ENCODE measurements at regions not wholly inside any gene's neighbourhood (a gene's known extent, or its start where the extent isn't known, plus 50 kb on each side); places are given as distances from the start of the nearest gene placed in this dataset.
A peak's percentile ranks its signal among the peaks of the same experiment; 100 is the strongest.

DNA sequence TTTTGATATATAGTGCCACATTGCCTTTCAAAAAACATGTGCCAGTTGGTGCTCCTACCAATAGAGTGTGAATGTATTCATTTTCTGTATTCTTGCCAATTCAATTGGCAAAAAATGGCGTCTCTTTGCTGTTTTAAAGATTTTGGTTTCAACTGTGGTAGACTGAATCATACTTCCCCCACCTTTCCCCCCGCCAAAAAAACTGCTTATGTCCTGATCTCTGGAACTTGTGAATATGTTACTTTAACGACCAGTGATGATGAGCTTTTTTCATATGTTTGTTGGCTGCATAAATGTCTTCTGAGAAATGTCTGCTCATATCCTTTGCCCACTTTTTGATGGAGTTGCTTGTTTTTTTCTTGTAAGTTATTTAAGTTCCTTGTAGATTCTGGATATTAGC, 325.1 kb upstream of the KCNJ16 start:
- intact Hi-C loops (cut with DNase I; ENCODE audit: low total_unique reads) (no loop called here), in situ Hi-C loops (cut with MboI; ENCODE audit: low sequenced_read_pairs in 4 of 4) (loop anchor here in 2 of 4 donors (25.0 kb wide), 2 partner anchors 387 to 412 kb away; partner anchors contain the start of gene KCNJ2 (in 1 of the 2))
- Histone ChIP-seq H3K27ac (no peak overlapping the region), H3K4me3 (no peak overlapping the region), H3K9me3 (no peaks in the 10 kb centered on the region), H3K4me1 (no peaks in the 10 kb centered on the region), H3K27me3 (no peaks in the 10 kb centered on the region), H3K36me3 (no peaks in the 10 kb centered on the region)
- ATAC-seq (no peak), DNase-seq (no peak)
- TF ChIP-seq, protein P1, sequence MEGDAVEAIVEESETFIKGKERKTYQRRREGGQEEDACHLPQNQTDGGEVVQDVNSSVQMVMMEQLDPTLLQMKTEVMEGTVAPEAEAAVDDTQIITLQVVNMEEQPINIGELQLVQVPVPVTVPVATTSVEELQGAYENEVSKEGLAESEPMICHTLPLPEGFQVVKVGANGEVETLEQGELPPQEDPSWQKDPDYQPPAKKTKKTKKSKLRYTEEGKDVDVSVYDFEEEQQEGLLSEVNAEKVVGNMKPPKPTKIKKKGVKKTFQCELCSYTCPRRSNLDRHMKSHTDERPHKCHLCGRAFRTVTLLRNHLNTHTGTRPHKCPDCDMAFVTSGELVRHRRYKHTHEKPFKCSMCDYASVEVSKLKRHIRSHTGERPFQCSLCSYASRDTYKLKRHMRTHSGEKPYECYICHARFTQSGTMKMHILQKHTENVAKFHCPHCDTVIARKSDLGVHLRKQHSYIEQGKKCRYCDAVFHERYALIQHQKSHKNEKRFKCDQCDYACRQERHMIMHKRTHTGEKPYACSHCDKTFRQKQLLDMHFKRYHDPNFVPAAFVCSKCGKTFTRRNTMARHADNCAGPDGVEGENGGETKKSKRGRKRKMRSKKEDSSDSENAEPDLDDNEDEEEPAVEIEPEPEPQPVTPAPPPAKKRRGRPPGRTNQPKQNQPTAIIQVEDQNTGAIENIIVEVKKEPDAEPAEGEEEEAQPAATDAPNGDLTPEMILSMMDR (IDR thresholded peaks at IDR 0.05 in 4 of 5, conservative IDR thresholded peaks at IDR 0.05 in 1 of 5), result no peak
- no peak for TF ChIP-seq POLR2A (IDR thresholded peaks at IDR 0.05)

DNA sequence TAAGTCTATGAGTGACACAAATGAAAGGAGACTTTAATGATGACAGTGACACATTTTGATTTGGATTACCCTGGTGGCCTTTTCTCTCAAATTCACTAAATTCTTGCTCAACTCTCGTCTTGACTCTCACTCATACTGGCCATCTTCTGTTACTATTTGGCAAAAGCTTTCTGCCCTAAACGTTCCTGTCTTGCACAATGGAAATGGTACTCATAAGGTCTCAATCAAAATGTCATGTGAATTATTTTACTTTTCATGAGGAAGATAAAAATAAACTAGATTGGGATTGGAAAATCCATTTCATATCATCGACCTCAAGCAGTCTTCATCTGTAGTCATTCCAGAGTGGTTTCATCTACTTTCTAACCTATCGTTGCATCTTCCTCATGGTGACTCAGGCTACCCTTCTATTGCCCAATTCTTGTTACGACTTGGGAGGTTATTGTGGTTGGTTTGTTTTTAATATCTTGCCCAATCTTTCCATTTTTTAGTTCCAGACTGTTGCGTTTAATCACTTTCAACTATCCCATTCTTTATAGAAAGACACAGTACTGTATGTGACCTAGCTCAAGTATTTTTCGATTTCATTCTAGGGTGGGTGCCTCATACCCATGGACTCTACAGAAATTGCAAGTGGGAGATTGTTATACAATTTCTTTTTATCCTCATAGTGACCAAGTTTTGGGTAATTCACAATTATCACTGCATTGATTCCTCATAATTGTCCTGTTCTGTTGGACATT, 317.2 kb upstream of the KCNJ16 start:
- ATAC-seq (peak; percentile 42 to 57), DNase-seq (no peak)
- in situ Hi-C loops (cut with MboI; ENCODE audit: low sequenced_read_pairs in 4 of 4), result no loop called here
- no peaks in the 10 kb centered on the region for H3K27me3 ChIP-seq
- no peak overlapping the region for H3K4me3 ChIP-seq
- no peaks in the 10 kb centered on the region for H3K9me3 ChIP-seq
- no peaks in the 10 kb centered on the region for H3K36me3 ChIP-seq
- no peak overlapping the region for H3K27ac ChIP-seq
- TF ChIP-seq POLR2A (IDR thresholded peaks at IDR 0.05), result no peak
- TF ChIP-seq, protein P1 (IDR thresholded peaks at IDR 0.05 in 4 of 5, conservative IDR thresholded peaks at IDR 0.05 in 1 of 5), result no peak
- no peaks in the 10 kb centered on the region for H3K4me1 ChIP-seq
- intact Hi-C loops (cut with DNase I; ENCODE audit: low total_unique reads), result no loop called here

DNA sequence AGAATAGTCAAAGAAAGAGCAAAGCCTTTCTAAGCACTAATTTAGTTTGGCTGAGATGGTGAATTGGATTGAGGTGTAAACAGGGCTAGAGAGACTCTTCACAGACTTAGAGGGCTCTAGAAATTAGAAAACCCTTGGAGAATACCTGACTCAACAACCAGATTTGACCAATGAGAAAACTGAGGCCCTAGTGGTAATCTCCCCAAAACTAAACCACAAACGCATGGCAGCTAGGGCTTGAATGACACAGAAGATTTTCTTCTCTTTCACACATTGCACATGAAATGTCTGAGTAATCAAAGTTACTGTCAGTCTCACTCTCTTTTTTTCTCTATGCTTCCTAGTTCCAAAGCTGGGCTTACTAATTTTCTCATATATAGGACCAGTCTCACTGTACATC, 314.5 kb upstream of the KCNJ16 start:
- no peak for TF ChIP-seq POLR2A (IDR thresholded peaks at IDR 0.05)
- TF ChIP-seq, protein P1 (IDR thresholded peaks at IDR 0.05 in 4 of 5, conservative IDR thresholded peaks at IDR 0.05 in 1 of 5), result no peak
- in situ Hi-C loops (cut with MboI; ENCODE audit: low sequenced_read_pairs in 4 of 4) (no loop called here), intact Hi-C loops (cut with DNase I; ENCODE audit: low total_unique reads) (no loop called here)
- Histone ChIP-seq H3K27ac (no peak overlapping the region), H3K9me3 (no peaks in the 10 kb centered on the region), H3K4me1 (no peaks in the 10 kb centered on the region), H3K36me3 (no peaks in the 10 kb centered on the region), H3K4me3 (no peak overlapping the region), H3K27me3 (no peaks in the 10 kb centered on the region)
- DNase-seq, result no peak
- ATAC-seq, result no peak

DNA sequence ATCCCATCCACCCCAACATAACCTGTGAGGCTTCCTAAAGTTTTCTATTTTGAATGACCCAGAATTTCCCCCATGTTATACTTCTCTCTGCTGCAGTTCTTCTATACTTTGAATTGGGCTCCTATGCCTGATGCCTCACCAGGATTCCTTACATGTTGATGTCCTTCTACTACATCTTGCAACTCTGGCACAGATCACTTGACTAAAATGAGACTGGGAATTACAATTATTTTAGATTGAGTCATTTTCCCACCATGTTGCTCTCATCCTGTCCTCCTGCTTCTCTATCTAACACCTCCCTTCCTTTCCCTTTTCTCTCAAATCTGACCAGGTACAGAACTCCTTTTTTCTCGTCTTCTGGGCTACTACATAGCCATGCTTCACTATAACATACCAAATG, 314.0 kb upstream of the KCNJ16 start:
- ATAC-seq (no peak), DNase-seq (no peak)
- H3K4me1 ChIP-seq, result no peaks in the 10 kb centered on the region
- no peak for TF ChIP-seq POLR2A (IDR thresholded peaks at IDR 0.05)
- TF ChIP-seq, protein P1 (IDR thresholded peaks at IDR 0.05 in 4 of 5, conservative IDR thresholded peaks at IDR 0.05 in 1 of 5), result no peak
- H3K27ac ChIP-seq, result no peak overlapping the region
- no peak overlapping the region for H3K4me3 ChIP-seq
- no peaks in the 10 kb centered on the region for H3K27me3 ChIP-seq
- no peaks in the 10 kb centered on the region for H3K9me3 ChIP-seq
- intact Hi-C loops (cut with DNase I; ENCODE audit: low total_unique reads), result no loop called here
- in situ Hi-C loops (cut with MboI; ENCODE audit: low sequenced_read_pairs in 4 of 4), result no loop called here
- H3K36me3 ChIP-seq, result no peaks in the 10 kb centered on the region
